ENCODE measurements at regions not wholly inside any gene's neighbourhood (a gene's known extent, or its start where the extent isn't known, plus 50 kb on each side); places are given as distances from the start of the nearest gene placed in this dataset.

GRCh38 chr10:60649485-60650377 lies 128.5 kb upstream of the CDK1 start:
- DNase-seq = no peak
- no peaks in the 10 kb centered on the region for H3K4me1 ChIP-seq (ENCODE audit: control insufficient read depth, insufficient read depth, low read length)
- no peaks in the 10 kb centered on the region for H3K36me3 ChIP-seq (ENCODE audit: control insufficient read depth, insufficient read depth, low read length)
- H3K4me3 ChIP-seq (ENCODE audit: low read length) = no peak overlapping the region
- H3K27ac ChIP-seq (ENCODE audit: low read length) = no peak overlapping the region
- no peaks in the 10 kb centered on the region for H3K9me3 ChIP-seq (ENCODE audit: control insufficient read depth, low read depth, low read length)
- WGBS (ENCODE audit: insufficient coverage, low lambda C conversion rate) = no CpG with 5 or more reads among the region's 4 CpGs
- no peaks in the 10 kb centered on the region for H3K27me3 ChIP-seq (ENCODE audit: control insufficient read depth, insufficient read depth, low read length)

- DNase-seq = no peak
Observed at GRCh38 chr10:60648761-60649160, 129.5 kb upstream of the CDK1 start.

GRCh38 chr10:60646966-60647796 lies 131.1 kb upstream of the CDK1 start:
- no peaks in the 10 kb centered on the region for H3K27me3 ChIP-seq (ENCODE audit: control insufficient read depth, insufficient read depth, low read length)
- peak; percentile 41 to 44 for DNase-seq
- H3K4me1 ChIP-seq (ENCODE audit: control insufficient read depth, insufficient read depth, low read length) = no peaks in the 10 kb centered on the region
- no peak overlapping the region for H3K4me3 ChIP-seq (ENCODE audit: low read length)
- no peaks in the 10 kb centered on the region for H3K36me3 ChIP-seq (ENCODE audit: control insufficient read depth, insufficient read depth, low read length)
- WGBS (ENCODE audit: insufficient coverage, low lambda C conversion rate) = 50% methylated on average over 2 of the region's 6 CpGs
- H3K27ac ChIP-seq (ENCODE audit: low read length) = no peak overlapping the region
- no peaks in the 10 kb centered on the region for H3K9me3 ChIP-seq (ENCODE audit: control insufficient read depth, low read depth, low read length)

More at GRCh38 chr10:60648761-60649160, 129.5 kb upstream of the CDK1 start:
- Histone ChIP-seq H3K4me1 (ENCODE audit: control insufficient read depth, insufficient read depth, low read length) (no peaks in the 10 kb centered on the region), H3K27ac (ENCODE audit: low read length) (no peak overlapping the region), H3K9me3 (ENCODE audit: control insufficient read depth, low read depth, low read length) (no peaks in the 10 kb centered on the region), H3K4me3 (ENCODE audit: low read length) (no peak overlapping the region), H3K27me3 (ENCODE audit: control insufficient read depth, insufficient read depth, low read length) (no peaks in the 10 kb centered on the region), H3K36me3 (ENCODE audit: control insufficient read depth, insufficient read depth, low read length) (no peaks in the 10 kb centered on the region)
- WGBS (ENCODE audit: insufficient coverage, low lambda C conversion rate) = no CpG with 5 or more reads among the region's 2 CpGs

GRCh38 chr10:60645980-60646379 lies 132.3 kb upstream of the CDK1 start:
- 44% methylated on average over 1 of the region's 2 CpGs for WGBS (ENCODE audit: insufficient coverage, low lambda C conversion rate)
- no peaks in the 10 kb centered on the region for H3K4me1 ChIP-seq (ENCODE audit: control insufficient read depth, insufficient read depth, low read length)
- no peaks in the 10 kb centered on the region for H3K36me3 ChIP-seq (ENCODE audit: control insufficient read depth, insufficient read depth, low read length)
- peak; percentile 55 to 86 for DNase-seq
- H3K27ac ChIP-seq (ENCODE audit: low read length) = peak overlapping the region; percentile 5
- no peak overlapping the region for H3K4me3 ChIP-seq (ENCODE audit: low read length)
- no peaks in the 10 kb centered on the region for H3K9me3 ChIP-seq (ENCODE audit: control insufficient read depth, low read depth, low read length)
- H3K27me3 ChIP-seq (ENCODE audit: control insufficient read depth, insufficient read depth, low read length) = no peaks in the 10 kb centered on the region

GRCh38 chr10:60644436-60645130 lies 133.7 kb upstream of the CDK1 start:
- no peaks in the 10 kb centered on the region for H3K36me3 ChIP-seq (ENCODE audit: control insufficient read depth, insufficient read depth, low read length)
- no CpG with 5 or more reads among the region's 4 CpGs for WGBS (ENCODE audit: insufficient coverage, low lambda C conversion rate)
- no peaks in the 10 kb centered on the region for H3K9me3 ChIP-seq (ENCODE audit: control insufficient read depth, low read depth, low read length)
- H3K4me1 ChIP-seq (ENCODE audit: control insufficient read depth, insufficient read depth, low read length) = no peaks in the 10 kb centered on the region
- no peaks in the 10 kb centered on the region for H3K27me3 ChIP-seq (ENCODE audit: control insufficient read depth, insufficient read depth, low read length)
- no peak overlapping the region for H3K4me3 ChIP-seq (ENCODE audit: low read length)
- DNase-seq = no peak
- H3K27ac ChIP-seq (ENCODE audit: low read length) = no peak overlapping the region

- Histone ChIP-seq H3K4me1 (ENCODE audit: control insufficient read depth, insufficient read depth, low read length) (no peaks in the 10 kb centered on the region), H3K9me3 (ENCODE audit: control insufficient read depth, low read depth, low read length) (no peaks in the 10 kb centered on the region), H3K4me3 (ENCODE audit: low read length) (no peak overlapping the region), H3K27me3 (ENCODE audit: control insufficient read depth, insufficient read depth, low read length) (no peaks in the 10 kb centered on the region), H3K36me3 (ENCODE audit: control insufficient read depth, insufficient read depth, low read length) (no peaks in the 10 kb centered on the region), H3K27ac (ENCODE audit: low read length) (no peak overlapping the region)
- WGBS (ENCODE audit: insufficient coverage, low lambda C conversion rate) = no CpG with 5 or more reads among the region's 1 CpG
- DNase-seq = no peak
Observed at GRCh38 chr10:60643874-60644273, 134.4 kb upstream of the CDK1 start.

GRCh38 chr10:60629332-60629731 lies 148.9 kb upstream of the CDK1 start:
- Histone ChIP-seq H3K36me3 (ENCODE audit: control insufficient read depth, insufficient read depth, low read length) (no peaks in the 10 kb centered on the region), H3K4me1 (ENCODE audit: control insufficient read depth, insufficient read depth, low read length) (peaks cover 10% of the 10 kb centered on the region), H3K27me3 (ENCODE audit: control insufficient read depth, insufficient read depth, low read length) (no peaks in the 10 kb centered on the region), H3K4me3 (ENCODE audit: low read length) (no peak overlapping the region), H3K27ac (ENCODE audit: low read length) (peak overlapping the region; percentile 86), H3K9me3 (ENCODE audit: control insufficient read depth, low read depth, low read length) (no peaks in the 10 kb centered on the region)
- DNase-seq = no peak
- WGBS (ENCODE audit: insufficient coverage, low lambda C conversion rate) = no CpG with 5 or more reads among the region's 1 CpG

GRCh38 chr10:60627778-60628748 lies 150.2 kb upstream of the CDK1 start:
- H3K9me3 ChIP-seq (ENCODE audit: control insufficient read depth, low read depth, low read length) = no peaks in the 10 kb centered on the region
- H3K4me1 ChIP-seq (ENCODE audit: control insufficient read depth, insufficient read depth, low read length) = peaks cover 10% of the 10 kb centered on the region
- H3K27me3 ChIP-seq (ENCODE audit: control insufficient read depth, insufficient read depth, low read length) = no peaks in the 10 kb centered on the region
- H3K36me3 ChIP-seq (ENCODE audit: control insufficient read depth, insufficient read depth, low read length) = no peaks in the 10 kb centered on the region
- peak overlapping the region; percentile 10 for H3K4me3 ChIP-seq (ENCODE audit: low read length)
- peak overlapping the region; percentile 86 for H3K27ac ChIP-seq (ENCODE audit: low read length)
- WGBS (ENCODE audit: insufficient coverage, low lambda C conversion rate) = 21% methylated on average over 5 of the region's 6 CpGs
- DNase-seq = peak; percentile 52 to 80

GRCh38 chr10:60626037-60626436 lies 152.2 kb upstream of the CDK1 start:
- Histone ChIP-seq H3K27ac (ENCODE audit: low read length) (no peak overlapping the region), H3K27me3 (ENCODE audit: control insufficient read depth, insufficient read depth, low read length) (no peaks in the 10 kb centered on the region), H3K4me1 (ENCODE audit: control insufficient read depth, insufficient read depth, low read length) (peaks cover 10% of the 10 kb centered on the region), H3K36me3 (ENCODE audit: control insufficient read depth, insufficient read depth, low read length) (no peaks in the 10 kb centered on the region), H3K9me3 (ENCODE audit: control insufficient read depth, low read depth, low read length) (no peaks in the 10 kb centered on the region), H3K4me3 (ENCODE audit: low read length) (no peak overlapping the region)
- no CpG with 5 or more reads among the region's 1 CpG for WGBS (ENCODE audit: insufficient coverage, low lambda C conversion rate)
- DNase-seq = no peak
